ENCODE measurements at regions not wholly inside any gene's neighbourhood (a gene's known extent, or its start where the extent isn't known, plus 50 kb on each side); places are given as distances from the start of the nearest gene placed in this dataset.

DNA sequence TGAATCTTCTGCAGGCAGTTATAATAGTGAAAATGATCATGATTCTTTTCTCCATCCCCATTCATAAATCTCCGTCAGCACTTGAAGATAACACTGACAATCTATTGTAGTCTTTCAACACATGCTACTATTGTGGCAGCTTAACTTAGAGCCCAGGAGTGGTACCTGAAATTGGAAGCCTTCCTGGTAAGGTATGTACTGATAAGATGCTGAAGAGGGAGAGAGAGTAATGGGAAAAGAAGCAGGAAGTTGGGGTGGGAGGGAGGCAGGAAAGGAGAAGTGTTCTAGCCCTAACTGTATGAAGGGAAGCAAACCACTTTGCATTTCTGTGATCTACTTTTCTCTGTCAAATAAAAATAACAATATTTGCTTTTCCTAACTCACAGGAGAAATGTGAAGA lies 197.4 kb upstream of the RORA start:
- TF ChIP-seq CTCF (conservative IDR thresholded peaks at IDR 0.05; ENCODE audit: low read depth, low read length) (no peak), RCOR1 (IDR thresholded peaks at IDR 0.05; ENCODE audit: insufficient replicate concordance, low read length) (no peak), POLR2A (IDR thresholded peaks at IDR 0.05; ENCODE audit: low read depth, low read length) (no peak), RFX5 (IDR thresholded peaks at IDR 0.05; ENCODE audit: low read depth, low read length) (no peak), CHD1 (IDR thresholded peaks at IDR 0.05; ENCODE audit: low read depth, low read length) (no peak), BHLHE40 (IDR thresholded peaks at IDR 0.05; ENCODE audit: low read depth, low read length) (no peak), NFE2L2 (IDR thresholded peaks at IDR 0.05; ENCODE audit: low read depth, low read length) (no peak)
